Muscle layer of duodenum (tissue), 2 donors: ENCODE measurements at regions not wholly inside any gene's neighbourhood (a gene's known extent, or its start where the extent isn't known, plus 50 kb on each side); places are given as distances from the start of the nearest gene placed in this dataset.

Source experiments
- H3K27ac ChIP-seq: one replicate; pipeline ENCODE4 v1.7.0; 2013; ENCODE audit warnings: mild to moderate bottlenecking, low read length
- H3K27me3 ChIP-seq: one replicate; pipeline ENCODE4 v1.7.0; 2013; ENCODE audit warnings: low read depth, mild to moderate bottlenecking, control low read depth, low read length
- H3K36me3 ChIP-seq, 2 donors: one replicate each; pipeline ENCODE4 v1.7.0; 2013; ENCODE audit warnings: low read length in 2 of 2, control low read depth in 1 of 2, mild to moderate bottlenecking in 1 of 2; ENCODE audit not compliant: insufficient read depth in 2 of 2, control insufficient read depth in 1 of 2
- H3K4me1 ChIP-seq, 2 donors: one replicate each; pipeline ENCODE4 v1.7.0; 2013; ENCODE audit warnings: low read length in 2 of 2, mild to moderate bottlenecking in 2 of 2, control low read depth in 1 of 2, moderate library complexity in 1 of 2; ENCODE audit not compliant: insufficient read depth in 2 of 2, control insufficient read depth in 1 of 2
- H3K4me3 ChIP-seq, 2 donors: one replicate each; pipeline ENCODE4 v1.7.0; 2013; ENCODE audit warnings: low read length in 2 of 2, low read depth in 1 of 2, mild to moderate bottlenecking in 1 of 2
- H3K9me3 ChIP-seq, 2 donors: one replicate each; pipeline ENCODE4 v1.7.0; 2013; ENCODE audit warnings: low read length in 2 of 2, control low read depth in 1 of 2, mild to moderate bottlenecking in 1 of 2; ENCODE audit not compliant: control insufficient read depth in 1 of 2
- donor health status: healthy.

DNA sequence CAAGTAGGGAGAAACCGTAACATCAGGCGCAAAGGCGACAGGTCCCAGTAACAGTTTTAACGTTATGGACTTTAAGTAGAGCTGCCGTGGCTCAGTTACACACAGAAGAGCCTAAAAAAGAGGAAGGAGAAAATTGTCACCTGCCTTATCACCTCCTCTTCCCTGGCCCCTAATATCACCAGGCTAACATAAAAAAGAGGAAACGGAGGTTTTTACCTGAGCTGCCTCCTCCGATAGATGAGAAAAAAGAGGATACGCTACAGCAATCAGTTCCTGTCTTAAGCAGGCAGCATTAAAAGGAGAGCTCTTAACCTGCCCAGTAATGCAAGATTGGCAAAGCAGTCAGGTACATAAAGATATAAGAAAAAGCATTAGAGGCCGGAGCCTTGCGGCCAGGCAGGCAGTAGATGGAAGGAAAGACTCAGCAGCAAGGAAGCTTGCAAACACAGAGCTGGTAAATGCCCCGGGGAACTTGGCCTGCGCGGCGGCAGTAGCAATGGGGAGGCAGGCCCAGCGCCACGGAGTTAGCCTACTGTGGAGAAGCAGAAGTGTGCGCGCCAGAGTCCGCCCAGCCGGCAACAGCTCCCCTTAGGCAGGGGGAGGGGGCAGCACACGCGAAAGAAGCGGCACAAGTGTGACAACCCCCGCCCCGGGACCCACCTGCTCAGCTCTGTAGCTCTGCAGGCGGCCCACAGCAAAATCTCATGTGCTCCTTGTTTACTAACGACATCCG is 116.3 kb upstream of the SCN7A start:
- H3K4me1 ChIP-seq: no peaks in the 10 kb centered on the region
- H3K4me3 ChIP-seq: no peak overlapping the region
- no peak overlapping the region for H3K27ac ChIP-seq
- H3K9me3 ChIP-seq: no peaks in the 10 kb centered on the region
- no peaks in the 10 kb centered on the region for H3K27me3 ChIP-seq
- H3K36me3 ChIP-seq: no peaks in the 10 kb centered on the region

- H3K27ac ChIP-seq: no peak overlapping the region
- H3K9me3 ChIP-seq: no peaks in the 10 kb centered on the region
- H3K4me1 ChIP-seq: no peaks in the 10 kb centered on the region
- H3K27me3 ChIP-seq: no peaks in the 10 kb centered on the region
- no peaks in the 10 kb centered on the region for H3K36me3 ChIP-seq
- H3K4me3 ChIP-seq: no peak overlapping the region
These were observed 115.3 kb upstream of the SCN7A start for GRCh38 chr2:166609183-166609959.

DNA sequence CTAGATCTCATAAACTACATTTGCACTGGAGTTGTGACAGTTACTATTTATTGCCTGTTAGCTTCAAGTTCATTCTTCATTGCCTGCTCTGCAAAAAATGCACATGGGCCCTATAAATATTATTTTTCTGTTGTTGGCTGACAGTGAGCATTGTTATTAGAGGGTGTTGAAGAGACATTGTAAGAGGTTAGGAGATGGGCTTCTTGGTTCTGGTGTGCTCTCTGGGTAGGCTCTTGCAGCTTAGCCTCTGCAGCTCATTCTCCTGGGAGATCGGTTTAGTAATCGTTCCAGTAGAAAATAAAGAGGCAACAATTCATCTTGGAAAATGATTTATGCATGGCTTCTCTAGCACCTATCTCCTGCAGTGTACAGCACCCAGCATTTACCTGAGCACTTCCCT is 113.8 kb upstream of the SCN7A start:
- Histone ChIP-seq H3K27ac (no peak overlapping the region), H3K4me3 (no peak overlapping the region), H3K9me3 (no peaks in the 10 kb centered on the region), H3K27me3 (no peaks in the 10 kb centered on the region), H3K4me1 (no peaks in the 10 kb centered on the region), H3K36me3 (no peaks in the 10 kb centered on the region)

- Histone ChIP-seq H3K27me3 (no peaks in the 10 kb centered on the region), H3K9me3 (peaks cover 0 to 10% of the 10 kb centered on the region in 2 donors), H3K4me1 (no peaks in the 10 kb centered on the region), H3K36me3 (no peaks in the 10 kb centered on the region), H3K4me3 (no peak overlapping the region), H3K27ac (no peak overlapping the region)
These were observed 99.4 kb upstream of the SCN7A start for GRCh38 chr2:166593403-166593802.

GRCh38 chr2:166592750-166593149 is 98.7 kb upstream of the SCN7A start:
- Histone ChIP-seq H3K27me3 (no peaks in the 10 kb centered on the region), H3K4me1 (no peaks in the 10 kb centered on the region), H3K4me3 (no peak overlapping the region), H3K36me3 (no peaks in the 10 kb centered on the region), H3K27ac (no peak overlapping the region), H3K9me3 (peaks cover 0 to 7% of the 10 kb centered on the region in 2 donors)

- H3K36me3 ChIP-seq: no peaks in the 10 kb centered on the region
- H3K27me3 ChIP-seq: no peaks in the 10 kb centered on the region
- H3K4me1 ChIP-seq: no peaks in the 10 kb centered on the region
- H3K27ac ChIP-seq: no peak overlapping the region
- H3K9me3 ChIP-seq: no peaks in the 10 kb centered on the region
- H3K4me3 ChIP-seq: no peak overlapping the region
These were observed 97.2 kb upstream of the SCN7A start for GRCh38 chr2:166591226-166591625.

GRCh38 chr2:166573391-166573790 is 79.3 kb upstream of the SCN7A start:
- no peak overlapping the region for H3K4me3 ChIP-seq
- H3K27me3 ChIP-seq: no peaks in the 10 kb centered on the region
- no peaks in the 10 kb centered on the region for H3K9me3 ChIP-seq
- no peaks in the 10 kb centered on the region for H3K4me1 ChIP-seq
- H3K27ac ChIP-seq: no peak overlapping the region
- H3K36me3 ChIP-seq: no peaks in the 10 kb centered on the region

DNA sequence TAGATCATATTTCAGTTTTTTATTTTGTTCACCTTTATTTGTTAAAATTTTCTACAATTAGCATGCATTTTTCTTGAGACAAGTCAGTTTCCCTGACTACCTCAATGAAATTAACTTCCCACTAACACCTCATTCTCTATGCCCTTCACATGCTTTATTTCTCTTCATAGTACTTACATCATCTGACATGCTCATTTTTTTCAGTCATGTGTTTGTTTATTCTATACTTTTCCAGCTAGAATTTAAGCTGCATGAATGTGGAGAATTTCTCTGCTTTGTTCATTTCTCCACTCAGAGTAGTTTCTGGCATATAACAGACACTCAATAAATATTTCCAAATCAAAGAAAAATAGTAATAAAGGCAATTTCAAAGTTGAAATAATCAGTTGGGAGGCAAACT is 78.9 kb upstream of the SCN7A start:
- Histone ChIP-seq H3K4me3 (no peak overlapping the region), H3K4me1 (no peaks in the 10 kb centered on the region)

GRCh38 chr2:166568409-166568808 is 74.4 kb upstream of the SCN7A start:
- no peak overlapping the region for H3K4me3 ChIP-seq
- H3K27me3 ChIP-seq: no peaks in the 10 kb centered on the region
- H3K9me3 ChIP-seq: no peaks in the 10 kb centered on the region
- H3K27ac ChIP-seq: no peak overlapping the region
- H3K4me1 ChIP-seq: no peaks in the 10 kb centered on the region
- no peaks in the 10 kb centered on the region for H3K36me3 ChIP-seq

More for the DNA sequence above, 78.9 kb upstream of the SCN7A start:
- Histone ChIP-seq H3K27me3 (no peaks in the 10 kb centered on the region), H3K9me3 (no peaks in the 10 kb centered on the region), H3K27ac (no peak overlapping the region), H3K36me3 (no peaks in the 10 kb centered on the region)

GRCh38 chr2:166565501-166565900 is 71.5 kb upstream of the SCN7A start:
- H3K4me1 ChIP-seq: no peaks in the 10 kb centered on the region
- no peak overlapping the region for H3K4me3 ChIP-seq
- H3K27ac ChIP-seq: no peak overlapping the region
- H3K36me3 ChIP-seq: no peaks in the 10 kb centered on the region
- H3K27me3 ChIP-seq: no peaks in the 10 kb centered on the region
- no peaks in the 10 kb centered on the region for H3K9me3 ChIP-seq

GRCh38 chr2:166563894-166564293 is 69.8 kb upstream of the SCN7A start:
- Histone ChIP-seq H3K36me3 (no peaks in the 10 kb centered on the region), H3K27me3 (no peaks in the 10 kb centered on the region), H3K4me3 (no peak overlapping the region), H3K4me1 (no peaks in the 10 kb centered on the region), H3K27ac (no peak overlapping the region), H3K9me3 (no peaks in the 10 kb centered on the region)
